ENCODE measurements at regions not wholly inside any gene's neighbourhood (a gene's known extent, or its start where the extent isn't known, plus 50 kb on each side); places are given as distances from the start of the nearest gene placed in this dataset.

DNA sequence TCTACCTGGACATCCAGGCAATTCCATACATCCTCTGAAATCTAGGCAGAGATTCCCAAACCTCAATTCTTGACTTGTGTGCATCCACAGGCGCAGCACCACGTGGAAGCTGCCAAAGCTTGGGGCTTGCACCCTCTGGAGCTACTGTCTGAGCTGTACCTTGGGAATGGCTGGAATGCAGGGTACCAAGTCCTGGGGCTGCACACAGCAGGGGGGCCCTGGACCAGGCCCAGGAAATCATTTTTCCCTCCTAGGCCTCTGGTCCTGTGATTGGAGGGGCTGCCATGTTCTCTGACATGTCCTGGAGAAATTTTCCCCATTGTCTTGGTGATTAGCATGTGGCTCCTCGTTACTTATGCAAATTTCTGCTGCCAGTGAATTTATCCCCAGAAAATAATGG, 391.9 kb upstream of the CHD6 start:
- no peak for TF ChIP-seq REST (IDR thresholded peaks at IDR 0.05; ENCODE audit: unreplicated experiment)
- TF ChIP-seq CTCF (conservative IDR thresholded peaks at IDR 0.05; ENCODE audit: low read depth in 2 of 2), result no peak
- TF ChIP-seq EZH2 (IDR thresholded peaks at IDR 0.05; ENCODE audit: low read depth, unreplicated experiment), result no peak
- TF ChIP-seq POLR2AphosphoS5 (IDR thresholded peaks at IDR 0.05; ENCODE audit: low read depth), result no peak
- TF ChIP-seq EZH2phosphoT487 (IDR thresholded peaks at IDR 0.05; ENCODE audit: unreplicated experiment), result no peak
- no peak for TF ChIP-seq CREB1 (CRISPR knock-in tag; IDR thresholded peaks at IDR 0.05; ENCODE audit: low read depth)
